HG03095 (cell line): ENCODE measurements at regions not wholly inside any gene's neighbourhood (a gene's known extent, or its start where the extent isn't known, plus 50 kb on each side); places are given as distances from the start of the nearest gene placed in this dataset.

ENCODE experiments used
- ATAC-seq: cut with Tn5 transposase; IDR thresholded peaks from one replicate; pipeline ENCODE4 v1.9.1; 2021; ENCODE audit warnings: moderate library complexity; ENCODE audit not compliant: unreplicated experiment

- ATAC-seq, result no peak
These were observed 514.9 kb upstream of the LCORL start for GRCh38 chr4:18536428-18536827.

GRCh38 chr4:18535948-18536347 is 514.4 kb upstream of the LCORL start:
- ATAC-seq, result no peak

GRCh38 chr4:18533262-18533775 is 511.8 kb upstream of the LCORL start:
- no peak for ATAC-seq

GRCh38 chr4:18531731-18532130 is 510.2 kb upstream of the LCORL start:
- no peak for ATAC-seq

GRCh38 chr4:18529482-18529881 is 507.9 kb upstream of the LCORL start:
- no peak for ATAC-seq

GRCh38 chr4:18524667-18525066 is 503.1 kb upstream of the LCORL start:
- ATAC-seq, result no peak

GRCh38 chr4:18518098-18518497 is 496.5 kb upstream of the LCORL start:
- ATAC-seq, result no peak

GRCh38 chr4:18513861-18514260 is 492.3 kb upstream of the LCORL start:
- ATAC-seq, result no peak

GRCh38 chr4:18512718-18513117 is 491.2 kb upstream of the LCORL start:
- no peak for ATAC-seq

- no peak for ATAC-seq
These were observed 490.2 kb upstream of the LCORL start for GRCh38 chr4:18511727-18512126.

GRCh38 chr4:18508786-18509185 is 487.2 kb upstream of the LCORL start:
- ATAC-seq, result no peak

- no peak for ATAC-seq
These were observed 459.4 kb upstream of the LCORL start for GRCh38 chr4:18480928-18481327.

- no peak for ATAC-seq
These were observed 458.8 kb upstream of the LCORL start for GRCh38 chr4:18480342-18480741.

GRCh38 chr4:18479825-18480224 is 458.3 kb upstream of the LCORL start:
- no peak for ATAC-seq

- no peak for ATAC-seq
These were observed 442.5 kb upstream of the LCORL start for GRCh38 chr4:18463987-18464559.

GRCh38 chr4:18458465-18458864 is 436.9 kb upstream of the LCORL start:
- ATAC-seq, result no peak

GRCh38 chr4:18454349-18454748 is 432.8 kb upstream of the LCORL start:
- no peak for ATAC-seq

- no peak for ATAC-seq
These were observed 423.6 kb upstream of the LCORL start for GRCh38 chr4:18445110-18445509.

- ATAC-seq, result no peak
These were observed 422.7 kb upstream of the LCORL start for GRCh38 chr4:18444206-18444605.

GRCh38 chr4:18442957-18443356 is 421.4 kb upstream of the LCORL start:
- ATAC-seq, result no peak

GRCh38 chr4:18441676-18442075 is 420.1 kb upstream of the LCORL start:
- no peak for ATAC-seq

- ATAC-seq, result no peak
These were observed 419.6 kb upstream of the LCORL start for GRCh38 chr4:18441203-18441590.

- no peak for ATAC-seq
These were observed 419.1 kb upstream of the LCORL start for GRCh38 chr4:18440527-18441202.
